ENCODE measurements at regions not wholly inside any gene's neighbourhood (a gene's known extent, or its start where the extent isn't known, plus 50 kb on each side); places are given as distances from the start of the nearest gene placed in this dataset.

GRCh38 chr3:31384117-31384516 is 148.6 kb upstream of the STT3B start:
- intact Hi-C loops (cut with DNase I), result no loop called here
- Histone ChIP-seq H3K4me1 (no peaks in the 10 kb centered on the region), H3K27ac (no peak overlapping the region), H3K4me3 (no peak overlapping the region), H3K27me3 (no peaks in the 10 kb centered on the region), H3K36me3 (no peaks in the 10 kb centered on the region), H3K9me3 (no peaks in the 10 kb centered on the region), H3K9ac (ENCODE audit: low read depth in 2 of 2, low read length in 2 of 2) (no peak overlapping the region)
- no peak for DNase-seq
- TF ChIP-seq, protein P1, sequence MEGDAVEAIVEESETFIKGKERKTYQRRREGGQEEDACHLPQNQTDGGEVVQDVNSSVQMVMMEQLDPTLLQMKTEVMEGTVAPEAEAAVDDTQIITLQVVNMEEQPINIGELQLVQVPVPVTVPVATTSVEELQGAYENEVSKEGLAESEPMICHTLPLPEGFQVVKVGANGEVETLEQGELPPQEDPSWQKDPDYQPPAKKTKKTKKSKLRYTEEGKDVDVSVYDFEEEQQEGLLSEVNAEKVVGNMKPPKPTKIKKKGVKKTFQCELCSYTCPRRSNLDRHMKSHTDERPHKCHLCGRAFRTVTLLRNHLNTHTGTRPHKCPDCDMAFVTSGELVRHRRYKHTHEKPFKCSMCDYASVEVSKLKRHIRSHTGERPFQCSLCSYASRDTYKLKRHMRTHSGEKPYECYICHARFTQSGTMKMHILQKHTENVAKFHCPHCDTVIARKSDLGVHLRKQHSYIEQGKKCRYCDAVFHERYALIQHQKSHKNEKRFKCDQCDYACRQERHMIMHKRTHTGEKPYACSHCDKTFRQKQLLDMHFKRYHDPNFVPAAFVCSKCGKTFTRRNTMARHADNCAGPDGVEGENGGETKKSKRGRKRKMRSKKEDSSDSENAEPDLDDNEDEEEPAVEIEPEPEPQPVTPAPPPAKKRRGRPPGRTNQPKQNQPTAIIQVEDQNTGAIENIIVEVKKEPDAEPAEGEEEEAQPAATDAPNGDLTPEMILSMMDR (IDR thresholded peaks at IDR 0.05), result no peak

- H3K36me3 ChIP-seq, result no peaks in the 10 kb centered on the region
- H3K9me3 ChIP-seq, result no peaks in the 10 kb centered on the region
- TF ChIP-seq, protein P1 (IDR thresholded peaks at IDR 0.05), result no peak
- H3K27me3 ChIP-seq, result no peaks in the 10 kb centered on the region
- no peak overlapping the region for H3K27ac ChIP-seq
- DNase-seq, result no peak
- no peaks in the 10 kb centered on the region for H3K4me1 ChIP-seq
- H3K9ac ChIP-seq (ENCODE audit: low read depth in 2 of 2, low read length in 2 of 2), result no peak overlapping the region
- intact Hi-C loops (cut with DNase I), result no loop called here
- H3K4me3 ChIP-seq, result no peak overlapping the region
These were observed 142.8 kb upstream of the STT3B start for GRCh38 chr3:31389939-31390338.

GRCh38 chr3:31390466-31390865 is 142.3 kb upstream of the STT3B start:
- Histone ChIP-seq H3K36me3 (no peaks in the 10 kb centered on the region), H3K9ac (ENCODE audit: low read depth in 2 of 2, low read length in 2 of 2) (no peak overlapping the region), H3K9me3 (no peaks in the 10 kb centered on the region), H3K27ac (no peak overlapping the region), H3K4me3 (no peak overlapping the region), H3K27me3 (no peaks in the 10 kb centered on the region), H3K4me1 (no peaks in the 10 kb centered on the region)
- intact Hi-C loops (cut with DNase I), result no loop called here
- TF ChIP-seq, protein P1 (IDR thresholded peaks at IDR 0.05), result no peak
- DNase-seq, result no peak

GRCh38 chr3:31391150-31391549 is 141.6 kb upstream of the STT3B start:
- intact Hi-C loops (cut with DNase I), result no loop called here
- no peak overlapping the region for H3K27ac ChIP-seq
- no peak for DNase-seq

DNA sequence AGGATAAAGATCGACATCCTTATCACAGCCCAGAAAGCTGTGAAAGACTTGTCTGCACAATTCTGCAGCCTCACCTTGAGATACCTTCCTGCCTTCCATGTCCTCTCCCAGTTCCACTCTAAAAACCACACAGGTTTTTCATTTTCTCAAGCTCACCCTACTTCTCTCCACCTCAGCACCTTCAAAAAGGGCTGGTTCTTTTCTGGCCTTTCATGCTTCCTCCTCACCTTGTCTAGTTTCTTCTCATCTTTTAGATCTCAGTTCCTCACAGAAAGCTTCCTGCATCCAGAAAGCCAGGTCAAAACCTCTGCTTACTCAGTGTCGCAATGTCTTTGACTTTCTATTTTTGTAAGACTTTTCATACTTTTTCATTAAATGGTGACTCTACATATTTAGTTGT is 140.2 kb upstream of the STT3B start:
- DNase-seq, result no peak
- H3K27ac ChIP-seq, result no peak overlapping the region
- no peak overlapping the region for H3K4me3 ChIP-seq
- no peaks in the 10 kb centered on the region for H3K9me3 ChIP-seq
- intact Hi-C loops (cut with DNase I), result no loop called here
- H3K9ac ChIP-seq (ENCODE audit: low read depth in 2 of 2, low read length in 2 of 2), result no peak overlapping the region
- TF ChIP-seq, protein P1 (IDR thresholded peaks at IDR 0.05), result no peak
- no peaks in the 10 kb centered on the region for H3K27me3 ChIP-seq
- no peaks in the 10 kb centered on the region for H3K4me1 ChIP-seq
- no peaks in the 10 kb centered on the region for H3K36me3 ChIP-seq

More at GRCh38 chr3:31391150-31391549, 141.6 kb upstream of the STT3B start:
- TF ChIP-seq, protein P1 (IDR thresholded peaks at IDR 0.05), result no peak
- Histone ChIP-seq H3K4me1 (no peaks in the 10 kb centered on the region), H3K9me3 (no peaks in the 10 kb centered on the region), H3K36me3 (no peaks in the 10 kb centered on the region), H3K4me3 (no peak overlapping the region), H3K27me3 (no peaks in the 10 kb centered on the region), H3K9ac (ENCODE audit: low read depth in 2 of 2, low read length in 2 of 2) (no peak overlapping the region)

- TF ChIP-seq, protein P1 (IDR thresholded peaks at IDR 0.05), result no peak
- intact Hi-C loops (cut with DNase I), result no loop called here
- DNase-seq, result no peak
These were observed 133.5 kb upstream of the STT3B start for GRCh38 chr3:31399271-31399670.

More at GRCh38 chr3:31399271-31399670, 133.5 kb upstream of the STT3B start:
- no peak overlapping the region for H3K4me3 ChIP-seq
- no peak overlapping the region for H3K9ac ChIP-seq (ENCODE audit: low read depth in 2 of 2, low read length in 2 of 2)
- H3K9me3 ChIP-seq, result no peaks in the 10 kb centered on the region
- no peaks in the 10 kb centered on the region for H3K4me1 ChIP-seq
- no peak overlapping the region for H3K27ac ChIP-seq
- no peaks in the 10 kb centered on the region for H3K36me3 ChIP-seq
- no peaks in the 10 kb centered on the region for H3K27me3 ChIP-seq
